ENCODE measurements at regions not wholly inside any gene's neighbourhood (a gene's known extent, or its start where the extent isn't known, plus 50 kb on each side); places are given as distances from the start of the nearest gene placed in this dataset.

DNA sequence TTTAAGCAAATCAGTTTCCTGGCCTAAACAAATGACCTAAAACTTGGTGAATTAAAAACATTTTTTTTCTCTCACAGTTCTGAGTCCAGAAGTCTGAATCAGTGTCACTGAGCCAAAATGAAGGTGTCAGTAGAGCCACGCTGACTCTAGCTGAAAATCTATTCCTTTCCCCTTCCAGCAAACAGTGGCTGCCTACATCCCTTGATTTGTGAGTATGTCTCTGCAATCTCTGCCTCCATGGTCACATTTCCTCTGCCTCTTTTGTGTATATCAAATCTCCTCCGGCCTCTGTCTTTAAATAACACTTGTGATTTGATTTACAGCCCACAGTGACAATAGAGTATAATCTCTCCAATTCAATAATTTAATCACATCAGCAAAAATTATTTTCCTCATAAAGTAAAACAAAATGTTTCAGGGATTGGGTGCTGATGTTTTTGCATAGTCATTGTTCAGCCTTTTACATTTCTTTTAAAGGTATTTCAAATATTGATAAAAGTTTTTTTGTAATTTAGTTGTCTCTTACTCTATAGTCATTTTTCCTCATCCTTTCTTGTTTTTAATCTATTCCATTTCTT lies 1715.4 kb downstream of the BRINP3 start:
- DNase-seq (ENCODE audit: low read depth, low spot score): no peak
- no peak overlapping the region for H3K4me3 ChIP-seq (ENCODE audit: low read depth, low read length)
- TF ChIP-seq, protein P1, sequence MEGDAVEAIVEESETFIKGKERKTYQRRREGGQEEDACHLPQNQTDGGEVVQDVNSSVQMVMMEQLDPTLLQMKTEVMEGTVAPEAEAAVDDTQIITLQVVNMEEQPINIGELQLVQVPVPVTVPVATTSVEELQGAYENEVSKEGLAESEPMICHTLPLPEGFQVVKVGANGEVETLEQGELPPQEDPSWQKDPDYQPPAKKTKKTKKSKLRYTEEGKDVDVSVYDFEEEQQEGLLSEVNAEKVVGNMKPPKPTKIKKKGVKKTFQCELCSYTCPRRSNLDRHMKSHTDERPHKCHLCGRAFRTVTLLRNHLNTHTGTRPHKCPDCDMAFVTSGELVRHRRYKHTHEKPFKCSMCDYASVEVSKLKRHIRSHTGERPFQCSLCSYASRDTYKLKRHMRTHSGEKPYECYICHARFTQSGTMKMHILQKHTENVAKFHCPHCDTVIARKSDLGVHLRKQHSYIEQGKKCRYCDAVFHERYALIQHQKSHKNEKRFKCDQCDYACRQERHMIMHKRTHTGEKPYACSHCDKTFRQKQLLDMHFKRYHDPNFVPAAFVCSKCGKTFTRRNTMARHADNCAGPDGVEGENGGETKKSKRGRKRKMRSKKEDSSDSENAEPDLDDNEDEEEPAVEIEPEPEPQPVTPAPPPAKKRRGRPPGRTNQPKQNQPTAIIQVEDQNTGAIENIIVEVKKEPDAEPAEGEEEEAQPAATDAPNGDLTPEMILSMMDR (IDR thresholded peaks at IDR 0.05; ENCODE audit: low read depth, low read length): no peak
- in situ Hi-C loops (cut with HindIII; ENCODE audit: low sequenced_read_pairs): no loop called here

DNA sequence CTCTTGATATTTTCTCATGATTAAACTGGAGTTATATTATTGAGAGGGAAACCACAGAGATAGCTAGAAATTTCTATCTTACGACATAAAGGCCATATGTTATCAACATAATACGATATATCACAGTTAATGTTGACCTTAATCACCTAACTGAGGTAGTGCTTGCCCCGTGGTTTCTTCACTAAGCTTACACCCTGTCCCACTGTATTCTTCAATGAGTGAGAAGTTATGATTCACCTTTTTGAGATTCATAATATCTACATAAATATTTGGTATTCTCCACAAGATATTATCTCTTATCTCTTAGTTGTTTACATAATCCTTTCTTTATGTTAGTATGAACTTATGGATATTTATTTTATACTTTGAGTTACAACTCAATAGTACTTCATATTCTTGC lies 1714.1 kb downstream of the BRINP3 start:
- H3K4me3 ChIP-seq (ENCODE audit: low read depth, low read length): no peak overlapping the region
- TF ChIP-seq, protein P1 (IDR thresholded peaks at IDR 0.05; ENCODE audit: low read depth, low read length): no peak
- in situ Hi-C loops (cut with HindIII; ENCODE audit: low sequenced_read_pairs): no loop called here
- DNase-seq (ENCODE audit: low read depth, low spot score): no peak

DNA sequence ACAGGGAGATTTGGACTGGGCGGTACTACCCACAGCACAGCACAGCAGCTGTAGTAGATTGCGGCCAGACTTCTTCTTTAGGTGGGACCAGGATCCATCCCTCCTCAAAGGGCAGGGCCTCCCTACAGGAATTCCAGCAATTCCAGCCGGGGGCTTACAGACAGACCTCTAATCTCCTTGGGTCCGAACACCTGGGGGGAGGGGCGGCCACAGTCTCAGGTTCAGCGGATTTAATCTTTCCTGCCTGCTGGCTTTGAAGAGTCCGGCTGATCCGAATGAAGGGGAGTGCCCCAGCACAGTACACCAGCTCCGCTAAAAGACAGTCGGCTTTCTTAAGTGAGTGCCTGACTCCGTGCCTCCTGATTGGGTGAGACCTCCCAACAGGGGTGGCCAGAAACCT lies 1708.5 kb downstream of the BRINP3 start:
- H3K4me3 ChIP-seq (ENCODE audit: low read depth, low read length): no peak overlapping the region
- in situ Hi-C loops (cut with HindIII; ENCODE audit: low sequenced_read_pairs): no loop called here
- TF ChIP-seq, protein P1 (IDR thresholded peaks at IDR 0.05; ENCODE audit: low read depth, low read length): no peak

DNA sequence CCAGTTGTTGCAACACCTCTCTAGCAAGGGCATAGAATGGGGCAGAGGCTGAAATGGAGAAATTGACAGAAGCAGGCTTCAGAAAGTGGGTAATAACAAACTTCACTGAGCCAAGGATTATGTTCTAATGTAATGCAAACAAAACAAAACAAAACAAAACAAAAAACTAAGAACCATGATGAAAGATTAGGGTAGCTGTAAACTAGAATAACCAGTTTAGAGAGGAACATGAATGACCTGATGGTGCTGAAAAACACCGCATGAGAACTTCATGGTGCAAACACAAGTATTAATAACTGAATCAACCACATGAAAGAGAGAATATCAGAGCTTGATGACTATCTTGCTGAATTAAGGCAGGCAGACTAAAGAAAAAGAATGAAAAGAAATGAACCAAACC lies 1707.7 kb downstream of the BRINP3 start:
- DNase-seq (ENCODE audit: low read depth, low spot score): no peak
- no peak overlapping the region for H3K4me3 ChIP-seq (ENCODE audit: low read depth, low read length)
- TF ChIP-seq, protein P1 (IDR thresholded peaks at IDR 0.05; ENCODE audit: low read depth, low read length): no peak
- in situ Hi-C loops (cut with HindIII; ENCODE audit: low sequenced_read_pairs): no loop called here

More for the DNA sequence above, 1708.5 kb downstream of the BRINP3 start:
- DNase-seq (ENCODE audit: low read depth, low spot score): no peak

DNA sequence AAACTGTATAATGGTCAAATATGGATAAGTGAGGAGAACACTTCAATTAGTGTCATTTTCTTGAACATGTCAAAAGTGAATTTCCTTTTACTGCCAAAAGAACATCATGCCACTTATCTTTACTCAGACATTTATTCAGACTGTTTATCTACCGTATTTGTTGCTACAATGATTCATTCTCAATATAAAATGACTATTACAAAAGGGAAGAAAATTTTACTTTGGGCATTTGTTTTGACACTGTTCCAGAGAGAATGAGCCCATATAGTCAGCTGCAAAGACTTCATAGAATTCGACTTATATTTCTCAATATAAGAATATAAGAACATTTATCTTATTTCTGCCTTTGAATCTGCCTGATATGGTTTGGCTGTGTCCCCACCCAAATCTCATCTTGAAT lies 1699.1 kb downstream of the BRINP3 start:
- TF ChIP-seq, protein P1 (IDR thresholded peaks at IDR 0.05; ENCODE audit: low read depth, low read length): no peak
- DNase-seq (ENCODE audit: low read depth, low spot score): peak; percentile 16
- in situ Hi-C loops (cut with HindIII; ENCODE audit: low sequenced_read_pairs): no loop called here
- no peak overlapping the region for H3K4me3 ChIP-seq (ENCODE audit: low read depth, low read length)

DNA sequence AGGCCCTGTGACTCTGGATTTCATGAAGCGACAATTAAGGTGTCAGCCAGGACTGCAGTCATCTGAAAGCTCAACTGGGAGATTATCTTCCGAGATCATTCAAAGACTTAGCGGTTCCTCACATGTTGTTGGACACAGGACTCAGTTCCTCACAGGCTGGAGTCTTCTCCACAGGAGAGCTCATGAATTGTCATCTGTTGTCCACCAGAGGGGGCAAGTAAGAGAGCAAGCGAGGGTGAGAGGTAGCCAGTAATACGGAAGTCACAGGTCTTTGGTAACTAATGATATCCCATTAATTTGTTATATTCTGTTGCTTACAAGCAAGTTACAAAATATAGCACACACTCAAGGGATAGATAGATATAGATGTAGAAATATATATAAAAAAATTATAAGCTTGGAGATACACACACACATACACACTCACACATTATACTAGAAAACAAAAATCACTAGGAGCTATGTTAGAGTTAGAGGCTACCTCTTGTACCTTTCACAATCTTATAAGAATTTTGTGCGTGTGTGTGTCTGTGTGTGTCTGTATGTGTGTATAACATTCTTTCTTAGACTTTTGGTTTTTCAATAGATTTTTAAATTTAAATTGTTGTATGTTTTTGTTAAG lies 1695.3 kb downstream of the BRINP3 start:
- in situ Hi-C loops (cut with HindIII; ENCODE audit: low sequenced_read_pairs): no loop called here
- TF ChIP-seq, protein P1 (IDR thresholded peaks at IDR 0.05; ENCODE audit: low read depth, low read length): peak; percentile 64
- DNase-seq (ENCODE audit: low read depth, low spot score): peak; percentile 41
- no peak overlapping the region for H3K4me3 ChIP-seq (ENCODE audit: low read depth, low read length)

Data from astrocyte of the spinal cord (primary cell).